DOHH2 (cell line): ENCODE measurements at regions not wholly inside any gene's neighbourhood (a gene's known extent, or its start where the extent isn't known, plus 50 kb on each side); places are given as distances from the start of the nearest gene placed in this dataset.

Source experiments
- EZH2phosphoT487 ChIP-seq: fragments of 200-600 bp; sonication (generic); IDR thresholded peaks from 2 replicates; pipeline ENCODE4 v1.6.1; 2017; ENCODE audit warnings: borderline replicate concordance, mild to moderate bottlenecking, antibody characterized with exemption, low read length, moderate library complexity, mixed read lengths
- TF ChIP-seq, protein P1 (sequence below): fragments of 200-600 bp; sonication (generic); IDR thresholded peaks from one replicate; pipeline ENCODE4 v1.5.1; 2014; ENCODE audit warnings: antibody characterized with exemption, mild to moderate bottlenecking, low read depth, low read length; ENCODE audit not compliant: poor library complexity, severe bottlenecking

DNA sequence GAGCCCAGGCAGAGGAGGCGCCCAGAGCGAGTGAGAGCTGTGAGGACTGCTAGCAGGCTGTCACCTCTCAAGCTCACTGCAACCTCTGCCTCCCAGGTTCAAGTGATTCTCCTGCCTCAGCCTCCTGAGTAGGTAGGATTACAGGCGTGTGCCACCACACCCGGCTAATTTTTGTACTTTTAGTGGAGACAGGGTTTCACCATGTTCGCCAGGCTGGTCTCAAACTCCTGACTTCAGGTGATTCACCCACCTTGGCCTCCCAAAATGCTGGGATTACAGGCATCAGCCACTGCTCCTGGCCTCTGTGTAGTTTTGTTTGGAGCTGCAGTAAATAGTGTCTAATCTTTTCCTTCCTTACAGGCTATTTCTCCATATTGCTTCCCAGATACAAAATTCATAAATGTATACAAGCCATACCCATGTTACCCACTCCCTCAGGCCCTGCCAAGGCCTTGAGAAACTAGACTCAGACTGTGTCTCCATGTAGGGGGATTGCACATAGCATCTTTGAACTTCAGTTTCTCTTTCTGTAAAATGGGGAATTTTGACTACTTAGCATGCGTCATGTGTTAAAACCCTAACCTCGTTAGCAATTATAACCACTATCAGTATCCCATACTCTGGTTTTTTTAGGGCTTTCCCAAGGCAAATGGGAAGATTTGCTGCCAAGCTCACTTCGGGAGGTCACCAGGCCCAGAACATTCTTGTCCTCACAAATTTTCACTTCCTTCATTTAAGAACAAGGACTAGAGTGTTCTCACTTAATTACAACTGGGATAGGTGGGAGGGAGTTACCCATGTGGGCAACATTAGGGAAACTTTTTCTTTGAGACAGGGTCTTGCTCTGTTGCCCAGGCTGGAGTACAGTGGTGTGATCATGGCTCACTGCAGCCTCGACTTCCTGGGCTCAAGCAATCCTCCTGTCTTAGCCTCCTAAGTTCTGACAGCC lies 67.3 kb upstream of the DDR1 start:
- TF ChIP-seq, protein P1, sequence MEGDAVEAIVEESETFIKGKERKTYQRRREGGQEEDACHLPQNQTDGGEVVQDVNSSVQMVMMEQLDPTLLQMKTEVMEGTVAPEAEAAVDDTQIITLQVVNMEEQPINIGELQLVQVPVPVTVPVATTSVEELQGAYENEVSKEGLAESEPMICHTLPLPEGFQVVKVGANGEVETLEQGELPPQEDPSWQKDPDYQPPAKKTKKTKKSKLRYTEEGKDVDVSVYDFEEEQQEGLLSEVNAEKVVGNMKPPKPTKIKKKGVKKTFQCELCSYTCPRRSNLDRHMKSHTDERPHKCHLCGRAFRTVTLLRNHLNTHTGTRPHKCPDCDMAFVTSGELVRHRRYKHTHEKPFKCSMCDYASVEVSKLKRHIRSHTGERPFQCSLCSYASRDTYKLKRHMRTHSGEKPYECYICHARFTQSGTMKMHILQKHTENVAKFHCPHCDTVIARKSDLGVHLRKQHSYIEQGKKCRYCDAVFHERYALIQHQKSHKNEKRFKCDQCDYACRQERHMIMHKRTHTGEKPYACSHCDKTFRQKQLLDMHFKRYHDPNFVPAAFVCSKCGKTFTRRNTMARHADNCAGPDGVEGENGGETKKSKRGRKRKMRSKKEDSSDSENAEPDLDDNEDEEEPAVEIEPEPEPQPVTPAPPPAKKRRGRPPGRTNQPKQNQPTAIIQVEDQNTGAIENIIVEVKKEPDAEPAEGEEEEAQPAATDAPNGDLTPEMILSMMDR, result no peak
- no peak for TF ChIP-seq EZH2phosphoT487
